Stimulated activated CD8-positive, alpha-beta memory T cell treated with anti-CD3 and anti-CD28 coated beads, Interleukin-2, amount 100 ng/mL, for 48 hours (primary cell): ENCODE measurements at regions not wholly inside any gene's neighbourhood (a gene's known extent, or its start where the extent isn't known, plus 50 kb on each side); places are given as distances from the start of the nearest gene placed in this dataset.

ENCODE experiments used
- DNase-seq, 2 donors: peaks; one replicate each; pipeline ENCODE4 v3.0.0-alpha.2; 2020; ENCODE audit warnings: low read depth in 2 of 2

DNA sequence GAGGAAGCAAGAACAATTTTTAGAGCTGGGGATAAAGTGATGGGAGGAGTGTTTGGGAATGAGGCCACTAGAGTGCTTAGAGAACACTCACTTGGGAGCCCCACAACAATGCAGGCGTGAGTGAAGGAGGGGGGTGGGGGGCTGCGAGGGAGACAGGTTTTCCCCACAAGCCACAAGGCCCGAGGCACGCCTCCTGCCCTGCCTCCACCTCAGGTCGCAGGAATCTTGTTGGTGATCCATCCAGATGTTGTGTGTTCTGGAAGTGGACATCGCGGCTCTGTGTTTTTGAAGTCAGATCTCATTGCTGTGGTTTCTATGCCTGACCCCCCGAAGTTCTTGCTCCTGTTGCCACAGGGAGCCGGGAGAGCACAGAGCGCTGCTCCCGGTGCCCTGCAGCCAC lies 178.0 kb upstream of the BMPER start:
- no peak for DNase-seq

DNA sequence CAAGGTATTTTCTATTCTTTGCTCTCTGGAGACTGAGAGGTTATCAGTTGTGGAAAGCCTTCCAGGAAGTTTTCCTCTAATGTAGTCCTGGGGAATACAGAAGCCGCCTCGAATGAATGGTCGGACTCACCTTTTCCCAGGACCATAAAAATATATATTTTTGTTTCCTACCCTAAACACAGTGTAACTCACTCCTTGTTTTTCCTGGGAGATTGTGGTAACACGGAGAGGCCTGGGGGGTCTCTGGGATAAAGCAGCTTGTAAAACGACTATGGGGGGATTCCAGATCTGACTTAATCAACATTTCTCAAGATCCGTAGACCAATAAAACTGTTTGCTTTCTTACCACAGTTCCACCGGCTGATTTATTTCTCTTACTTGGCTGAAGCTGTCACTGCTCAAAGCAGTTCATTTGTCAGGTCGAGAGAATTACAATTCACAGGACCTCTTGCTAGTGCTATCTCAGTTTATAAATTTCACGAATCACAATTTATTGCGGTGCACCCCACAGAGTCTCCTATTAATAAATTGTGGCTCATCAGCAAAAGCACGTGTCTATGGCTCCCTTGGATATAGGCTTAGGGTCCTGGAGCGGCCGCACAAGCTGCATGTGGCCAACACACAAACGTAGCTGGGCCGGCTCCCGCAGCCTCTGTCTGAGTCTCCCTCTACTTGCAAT lies 176.3 kb upstream of the BMPER start:
- DNase-seq, result no peak

DNA sequence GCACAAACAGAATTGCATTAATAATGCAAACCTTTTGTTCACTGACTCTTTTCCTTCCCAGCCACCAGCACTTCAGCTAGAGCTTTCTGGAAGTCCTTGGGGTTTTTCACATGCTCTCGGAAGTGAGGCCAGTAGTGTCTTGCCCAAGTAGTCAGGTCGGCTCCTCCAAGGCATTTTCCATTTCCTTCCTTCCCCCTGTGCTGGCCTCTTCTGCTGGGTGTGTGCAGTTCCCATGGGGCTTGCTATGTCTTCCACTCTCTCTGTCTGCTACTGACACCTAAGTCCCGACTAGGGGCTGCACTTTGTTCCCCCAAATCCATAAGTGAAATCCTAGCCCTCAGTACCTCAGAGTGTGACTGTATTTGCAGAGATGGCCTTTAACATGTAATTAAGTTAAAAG lies 175.6 kb upstream of the BMPER start:
- DNase-seq, result no peak

GRCh38 chr7:33730958-33731357 lies 174.4 kb upstream of the BMPER start:
- no peak for DNase-seq

DNA sequence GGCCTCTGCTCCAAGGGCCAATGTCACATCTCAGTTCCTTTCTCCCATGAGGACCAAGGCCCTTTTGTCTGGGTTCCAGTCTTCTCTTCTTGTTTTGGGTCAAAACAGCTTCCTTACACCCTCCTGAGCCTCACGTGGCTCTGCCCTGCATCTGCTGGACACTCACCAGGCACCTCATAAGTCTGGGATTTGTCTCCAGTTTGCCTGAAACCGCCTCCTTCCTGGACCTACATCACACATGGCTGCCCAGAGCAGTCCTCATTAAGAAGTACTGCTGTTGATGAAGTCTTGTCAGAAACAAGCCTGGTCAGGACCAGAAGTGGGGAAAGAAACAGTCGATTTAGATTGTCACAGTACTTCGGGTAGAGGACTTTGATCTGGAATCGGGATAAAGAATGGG lies 173.4 kb upstream of the BMPER start:
- no peak for DNase-seq

- no peak for DNase-seq
Observed at GRCh38 chr7:33732462-33732861, 172.9 kb upstream of the BMPER start.

DNA sequence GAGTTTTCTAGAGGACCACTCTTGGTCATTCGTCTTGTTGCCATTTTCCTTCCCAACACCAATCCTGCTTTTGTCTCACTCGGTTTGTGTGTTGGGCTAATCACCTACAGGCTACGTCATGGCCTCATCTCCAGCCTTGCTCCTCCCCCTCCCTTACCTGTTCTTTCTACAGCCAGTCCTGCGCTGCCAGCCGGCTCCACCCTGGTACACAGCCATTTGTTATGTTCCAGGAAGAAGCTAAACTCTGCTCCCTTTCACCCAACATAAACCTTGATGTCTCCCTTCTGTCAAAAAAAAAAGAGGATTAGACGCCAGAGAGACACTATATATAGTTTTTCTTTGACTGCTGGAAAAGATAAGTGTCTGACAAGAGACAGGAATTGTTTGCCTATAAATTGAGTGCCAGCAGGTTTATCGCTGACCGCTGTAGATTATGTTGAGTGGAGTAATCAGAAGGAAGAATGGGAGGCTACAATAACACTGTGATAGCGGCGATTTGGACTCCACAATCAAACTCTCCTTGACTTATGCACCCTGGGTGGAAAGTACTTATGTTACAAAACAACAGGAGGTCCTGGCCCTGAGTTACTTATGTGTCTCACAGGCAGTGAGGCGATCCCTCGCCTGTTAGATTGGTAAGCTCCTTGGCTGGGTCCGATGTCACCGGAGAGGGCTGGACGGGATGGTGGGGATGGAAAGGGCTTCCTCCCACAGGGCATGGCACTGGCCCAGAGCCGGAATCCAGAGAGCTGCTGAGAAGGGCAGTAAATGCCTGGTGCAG lies 171.3 kb upstream of the BMPER start:
- no peak for DNase-seq

DNA sequence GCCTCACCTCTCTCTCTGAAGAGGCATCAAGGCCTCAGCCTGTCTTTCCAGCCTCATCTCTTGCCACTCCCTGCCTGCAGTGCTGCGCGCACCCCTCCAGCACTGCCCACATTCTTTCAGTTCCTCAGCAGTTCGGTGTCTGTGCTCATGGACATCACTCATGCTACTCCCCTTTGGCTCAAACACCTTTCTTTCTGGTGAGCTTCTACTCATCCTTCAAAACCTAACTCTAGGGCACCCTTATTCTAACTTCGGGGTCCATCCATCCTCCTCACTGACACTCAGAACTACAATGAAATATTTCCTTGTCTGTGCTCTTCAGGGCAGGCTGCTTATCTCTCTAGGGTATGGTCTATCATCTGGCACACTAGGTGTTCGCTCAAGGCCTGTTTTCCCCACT lies 169.9 kb upstream of the BMPER start:
- no peak for DNase-seq

DNA sequence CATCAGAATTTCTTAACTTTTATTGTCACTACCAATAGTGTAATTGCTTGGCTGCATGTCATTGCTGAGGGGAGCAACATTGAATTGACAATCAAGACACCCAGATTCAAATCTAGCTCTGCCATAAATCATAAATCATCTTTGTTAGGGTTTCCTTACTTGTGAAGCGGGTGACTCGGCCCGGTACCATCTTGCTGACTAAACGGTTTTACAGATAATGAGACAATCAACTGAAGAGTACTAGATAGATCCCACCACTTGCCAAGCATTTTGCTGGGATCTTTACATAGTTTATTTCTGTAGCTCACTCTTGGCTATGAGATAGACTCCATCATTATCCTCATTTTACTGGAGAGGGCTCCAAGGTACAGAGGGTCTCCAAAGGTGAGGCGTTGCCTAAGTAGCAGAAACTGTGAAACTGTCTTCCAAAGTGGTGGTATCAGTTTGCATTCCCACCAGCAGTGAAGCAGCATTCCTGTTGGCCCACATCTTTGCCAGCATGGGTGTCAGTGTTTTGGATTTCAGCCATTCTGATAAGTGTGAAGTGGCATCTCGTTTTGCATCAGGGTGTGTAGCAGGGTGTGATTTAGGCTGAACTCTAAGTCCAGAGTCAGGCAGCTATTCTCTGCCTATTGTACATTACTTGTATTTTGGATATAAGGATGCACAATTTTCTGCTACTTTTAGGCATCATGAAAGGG lies 168.7 kb upstream of the BMPER start:
- DNase-seq, result no peak

DNA sequence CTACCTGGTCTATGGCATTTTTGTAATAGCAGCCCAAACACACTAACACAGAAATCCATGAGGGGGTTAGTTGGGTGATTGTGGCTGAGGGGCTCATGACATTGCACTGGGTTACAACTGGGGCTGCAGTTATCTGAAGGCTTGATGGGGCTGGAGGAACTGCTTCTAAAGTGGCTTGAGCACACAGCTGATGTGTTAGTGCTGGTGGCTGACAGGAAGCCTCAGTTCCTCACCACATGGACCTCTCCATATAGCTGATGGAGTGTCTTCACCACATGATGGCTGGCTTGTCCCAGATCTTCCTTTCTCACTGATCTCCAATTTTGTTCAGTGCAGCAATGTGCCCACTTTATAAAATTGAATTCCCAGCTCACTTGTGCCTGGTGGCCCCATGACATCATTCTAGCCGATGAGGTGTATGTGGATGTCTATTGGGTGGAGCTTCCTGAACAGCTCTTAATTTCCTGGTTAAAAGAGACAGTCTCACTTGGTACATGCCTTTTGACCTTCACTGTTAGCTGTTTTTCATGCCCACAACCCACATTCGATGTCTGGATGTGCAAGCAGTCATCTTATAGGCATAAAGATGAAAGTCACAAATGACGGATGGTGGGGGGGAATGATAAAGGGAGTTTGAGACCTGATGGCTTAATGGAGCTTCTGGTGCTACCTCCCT lies 166.9 kb upstream of the BMPER start:
- DNase-seq, result no peak

- no peak for DNase-seq
Observed at GRCh38 chr7:33739286-33739685, 166.1 kb upstream of the BMPER start.

DNA sequence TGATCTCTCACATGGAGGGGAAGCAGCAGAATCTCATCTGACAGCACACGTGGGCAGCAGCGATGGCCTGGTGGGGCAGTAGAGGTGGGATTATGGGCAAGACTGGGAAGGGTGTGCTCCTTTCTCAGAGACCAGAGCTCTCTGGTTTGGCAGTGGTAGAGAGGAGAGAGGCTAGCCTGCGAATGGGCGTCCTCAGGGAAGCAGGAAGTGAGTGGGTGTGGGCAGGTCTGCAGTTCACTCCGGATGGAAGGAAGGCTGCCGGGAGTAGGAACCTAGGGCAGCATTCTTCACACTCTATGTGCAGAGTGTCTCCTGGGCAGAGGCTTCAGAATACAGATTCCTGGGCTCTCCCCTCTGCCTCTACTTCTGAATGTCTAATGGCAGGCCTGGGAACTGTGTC lies 162.8 kb upstream of the BMPER start:
- no peak for DNase-seq

DNA sequence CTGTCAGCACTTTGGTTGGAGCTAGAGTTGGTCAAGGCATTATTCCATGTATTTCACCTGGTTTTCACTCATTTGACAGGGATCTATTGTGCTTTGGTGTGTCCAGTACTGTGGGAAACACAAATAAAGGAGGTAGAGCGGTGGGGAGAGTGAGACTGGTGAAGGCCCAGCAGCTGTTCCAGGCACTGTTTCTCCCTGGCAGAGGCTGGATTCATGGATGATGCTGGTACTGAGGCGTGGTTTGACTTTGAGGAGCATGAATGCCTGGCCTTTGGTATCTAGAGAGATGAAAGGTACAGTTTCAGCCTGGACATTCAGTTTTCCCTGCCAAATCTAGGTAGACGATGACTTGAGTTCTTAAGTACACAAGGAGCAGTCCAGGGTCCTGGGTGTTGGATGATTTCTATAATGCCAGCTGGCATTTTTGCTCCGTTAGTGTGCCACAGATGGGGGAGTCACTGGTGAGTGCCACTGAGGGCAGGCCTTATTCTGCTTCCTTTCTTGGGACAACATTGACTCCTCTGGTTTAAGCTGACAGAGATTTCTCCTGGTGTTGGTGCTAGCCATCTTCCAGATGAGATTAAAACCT lies 162.2 kb upstream of the BMPER start:
- DNase-seq, result no peak

GRCh38 chr7:33743594-33743993 lies 161.7 kb upstream of the BMPER start:
- no peak for DNase-seq

- DNase-seq, result no peak
Observed at GRCh38 chr7:33744293-33745075, 160.9 kb upstream of the BMPER start.

DNA sequence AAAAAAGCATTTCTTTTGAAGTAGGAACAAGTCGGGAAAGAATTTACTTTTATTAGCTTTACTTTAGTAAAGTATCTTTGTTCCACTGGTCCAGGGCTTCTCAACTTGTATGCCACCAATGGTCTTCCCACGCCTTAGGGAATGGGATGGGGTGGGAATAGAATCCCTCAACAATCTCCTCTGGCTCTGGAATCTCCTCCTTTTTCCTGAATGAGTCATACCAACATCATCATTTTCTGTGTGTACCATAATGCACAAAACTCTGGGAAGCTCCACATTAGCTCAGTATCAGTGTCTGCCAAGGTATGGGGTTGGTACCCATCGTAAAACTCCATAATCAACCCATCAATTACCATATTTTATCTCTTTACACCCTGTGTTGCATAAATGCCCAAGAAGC lies 159.4 kb upstream of the BMPER start:
- DNase-seq, result no peak

DNA sequence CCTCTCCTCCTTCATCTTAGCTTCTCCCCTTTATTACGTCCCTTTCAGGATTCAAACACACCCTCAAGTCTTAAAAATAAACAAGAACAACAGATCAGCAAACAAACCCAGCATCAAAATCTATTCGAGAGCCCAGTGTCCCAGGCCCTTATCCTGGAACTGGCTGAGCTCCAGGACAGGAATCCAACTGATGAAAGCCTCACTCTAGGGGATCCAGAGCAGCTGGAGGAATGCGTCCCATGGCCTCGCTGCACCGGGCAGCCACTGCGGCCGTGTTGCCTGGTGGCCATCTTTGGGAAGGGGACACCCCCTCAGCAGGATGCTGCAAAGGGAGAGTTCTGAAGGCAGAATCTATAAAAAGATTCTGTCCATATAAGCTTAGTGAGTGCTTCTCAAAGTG lies 156.5 kb upstream of the BMPER start:
- no peak for DNase-seq

DNA sequence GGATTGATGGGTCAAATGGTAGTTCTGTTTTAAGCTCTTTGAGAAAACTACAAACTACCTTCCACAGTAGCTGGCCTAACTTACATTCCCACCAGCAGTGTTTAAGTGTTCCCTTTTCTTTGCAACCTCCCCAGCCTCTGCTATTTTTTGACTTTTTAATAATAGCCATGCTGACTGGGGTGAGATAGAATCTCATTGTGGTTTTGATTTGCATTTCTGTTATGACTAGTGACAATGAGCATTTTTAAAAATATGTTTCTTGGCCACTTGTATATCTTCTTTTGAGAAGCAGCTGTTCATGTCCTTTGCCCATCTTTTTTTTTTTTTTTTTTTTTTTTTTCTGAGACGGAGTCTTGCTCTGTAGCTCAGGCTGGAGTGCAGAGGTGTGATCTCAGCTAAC lies 155.2 kb upstream of the BMPER start:
- no peak for DNase-seq

- DNase-seq, result no peak
Observed at GRCh38 chr7:33751443-33751842, 153.9 kb upstream of the BMPER start.

- DNase-seq, result no peak
Observed at GRCh38 chr7:33753881-33754525, 151.3 kb upstream of the BMPER start.
